Neural progenitor cell (in vitro differentiated cells): ENCODE measurements at regions not wholly inside any gene's neighbourhood (a gene's known extent, or its start where the extent isn't known, plus 50 kb on each side); places are given as distances from the start of the nearest gene placed in this dataset.

Source experiments
- EZH2phosphoT487 ChIP-seq: fragments of 200-600 bp; sonication (generic); IDR thresholded peaks from 2 replicates; pipeline ENCODE4 v1.6.1; 2017; ENCODE audit warnings: antibody characterized with exemption
- TF ChIP-seq, protein P1 (sequence below): fragments of 200-600 bp; sonication (generic); IDR thresholded peaks from 2 replicates; pipeline ENCODE4 v1.5.1; 2017; ENCODE audit warnings: antibody characterized with exemption, mild to moderate bottlenecking

DNA sequence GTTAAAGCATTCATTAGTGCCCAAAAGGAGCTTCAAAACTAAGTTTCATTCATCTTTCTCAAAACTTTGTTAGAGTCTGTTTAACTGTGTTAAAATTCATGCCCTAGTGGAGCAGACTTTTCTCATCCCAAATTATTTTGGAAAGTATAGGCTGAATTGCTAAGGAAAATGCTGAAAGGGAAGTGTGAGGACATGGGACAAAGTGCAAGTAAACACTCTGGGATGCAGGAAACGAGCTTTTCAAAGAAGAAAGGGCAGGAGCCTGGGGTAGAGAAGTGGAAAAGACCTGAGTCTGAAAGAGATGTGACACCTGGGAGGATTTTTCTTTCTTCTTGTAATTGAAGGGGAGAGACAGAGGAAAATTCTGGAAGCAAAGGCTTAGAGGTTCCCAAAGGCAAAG lies 93.1 kb upstream of the ANKRD1 start:
- TF ChIP-seq, protein P1, sequence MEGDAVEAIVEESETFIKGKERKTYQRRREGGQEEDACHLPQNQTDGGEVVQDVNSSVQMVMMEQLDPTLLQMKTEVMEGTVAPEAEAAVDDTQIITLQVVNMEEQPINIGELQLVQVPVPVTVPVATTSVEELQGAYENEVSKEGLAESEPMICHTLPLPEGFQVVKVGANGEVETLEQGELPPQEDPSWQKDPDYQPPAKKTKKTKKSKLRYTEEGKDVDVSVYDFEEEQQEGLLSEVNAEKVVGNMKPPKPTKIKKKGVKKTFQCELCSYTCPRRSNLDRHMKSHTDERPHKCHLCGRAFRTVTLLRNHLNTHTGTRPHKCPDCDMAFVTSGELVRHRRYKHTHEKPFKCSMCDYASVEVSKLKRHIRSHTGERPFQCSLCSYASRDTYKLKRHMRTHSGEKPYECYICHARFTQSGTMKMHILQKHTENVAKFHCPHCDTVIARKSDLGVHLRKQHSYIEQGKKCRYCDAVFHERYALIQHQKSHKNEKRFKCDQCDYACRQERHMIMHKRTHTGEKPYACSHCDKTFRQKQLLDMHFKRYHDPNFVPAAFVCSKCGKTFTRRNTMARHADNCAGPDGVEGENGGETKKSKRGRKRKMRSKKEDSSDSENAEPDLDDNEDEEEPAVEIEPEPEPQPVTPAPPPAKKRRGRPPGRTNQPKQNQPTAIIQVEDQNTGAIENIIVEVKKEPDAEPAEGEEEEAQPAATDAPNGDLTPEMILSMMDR: no peak
- TF ChIP-seq EZH2phosphoT487: no peak
